ENCODE measurements at regions not wholly inside any gene's neighbourhood (a gene's known extent, or its start where the extent isn't known, plus 50 kb on each side); places are given as distances from the start of the nearest gene placed in this dataset.

DNA sequence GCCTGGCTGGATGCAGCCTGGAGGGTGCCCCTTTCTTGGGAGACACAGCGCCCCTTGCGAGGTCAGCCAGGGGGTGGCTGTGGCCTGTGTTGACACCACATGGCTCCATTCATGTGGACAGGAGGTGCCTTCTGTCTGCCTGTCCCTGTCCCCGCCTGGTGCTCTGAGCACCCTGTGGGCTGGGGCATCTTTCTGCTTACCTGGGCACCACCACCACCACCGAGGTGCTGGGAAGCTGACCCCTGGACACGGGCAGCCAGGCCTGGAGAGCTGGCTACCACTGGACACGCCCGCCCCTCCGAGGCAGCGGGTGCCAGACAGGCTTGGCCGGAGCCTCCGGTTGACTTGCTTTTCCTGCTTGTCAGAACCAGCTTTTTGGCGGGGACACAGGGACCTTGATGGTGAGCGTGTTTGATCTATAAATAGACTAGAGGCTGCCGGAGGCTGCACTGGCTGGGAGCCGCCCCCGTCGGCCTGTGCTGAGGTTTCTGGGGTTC lies 121.3 kb upstream of the GSE1 start (continued):
- no peak for TF ChIP-seq HNF4G (IDR thresholded peaks at IDR 0.05; ENCODE audit: borderline replicate concordance, low read depth, low read length)
- TF ChIP-seq HNF4G (CRISPR knock-in tag; IDR thresholded peaks at IDR 0.05; ENCODE audit: borderline replicate concordance, low read depth) = peak; percentile 39; the same call in 1 of the 2 replicates
- peak; percentile 59 for TF ChIP-seq SAP130 (CRISPR knock-in tag; IDR thresholded peaks at IDR 0.05; ENCODE audit: low read depth)
- TF ChIP-seq MEF2D (CRISPR knock-in tag; IDR thresholded peaks at IDR 0.05) = peak; percentile 97
- TF ChIP-seq, protein P1, sequence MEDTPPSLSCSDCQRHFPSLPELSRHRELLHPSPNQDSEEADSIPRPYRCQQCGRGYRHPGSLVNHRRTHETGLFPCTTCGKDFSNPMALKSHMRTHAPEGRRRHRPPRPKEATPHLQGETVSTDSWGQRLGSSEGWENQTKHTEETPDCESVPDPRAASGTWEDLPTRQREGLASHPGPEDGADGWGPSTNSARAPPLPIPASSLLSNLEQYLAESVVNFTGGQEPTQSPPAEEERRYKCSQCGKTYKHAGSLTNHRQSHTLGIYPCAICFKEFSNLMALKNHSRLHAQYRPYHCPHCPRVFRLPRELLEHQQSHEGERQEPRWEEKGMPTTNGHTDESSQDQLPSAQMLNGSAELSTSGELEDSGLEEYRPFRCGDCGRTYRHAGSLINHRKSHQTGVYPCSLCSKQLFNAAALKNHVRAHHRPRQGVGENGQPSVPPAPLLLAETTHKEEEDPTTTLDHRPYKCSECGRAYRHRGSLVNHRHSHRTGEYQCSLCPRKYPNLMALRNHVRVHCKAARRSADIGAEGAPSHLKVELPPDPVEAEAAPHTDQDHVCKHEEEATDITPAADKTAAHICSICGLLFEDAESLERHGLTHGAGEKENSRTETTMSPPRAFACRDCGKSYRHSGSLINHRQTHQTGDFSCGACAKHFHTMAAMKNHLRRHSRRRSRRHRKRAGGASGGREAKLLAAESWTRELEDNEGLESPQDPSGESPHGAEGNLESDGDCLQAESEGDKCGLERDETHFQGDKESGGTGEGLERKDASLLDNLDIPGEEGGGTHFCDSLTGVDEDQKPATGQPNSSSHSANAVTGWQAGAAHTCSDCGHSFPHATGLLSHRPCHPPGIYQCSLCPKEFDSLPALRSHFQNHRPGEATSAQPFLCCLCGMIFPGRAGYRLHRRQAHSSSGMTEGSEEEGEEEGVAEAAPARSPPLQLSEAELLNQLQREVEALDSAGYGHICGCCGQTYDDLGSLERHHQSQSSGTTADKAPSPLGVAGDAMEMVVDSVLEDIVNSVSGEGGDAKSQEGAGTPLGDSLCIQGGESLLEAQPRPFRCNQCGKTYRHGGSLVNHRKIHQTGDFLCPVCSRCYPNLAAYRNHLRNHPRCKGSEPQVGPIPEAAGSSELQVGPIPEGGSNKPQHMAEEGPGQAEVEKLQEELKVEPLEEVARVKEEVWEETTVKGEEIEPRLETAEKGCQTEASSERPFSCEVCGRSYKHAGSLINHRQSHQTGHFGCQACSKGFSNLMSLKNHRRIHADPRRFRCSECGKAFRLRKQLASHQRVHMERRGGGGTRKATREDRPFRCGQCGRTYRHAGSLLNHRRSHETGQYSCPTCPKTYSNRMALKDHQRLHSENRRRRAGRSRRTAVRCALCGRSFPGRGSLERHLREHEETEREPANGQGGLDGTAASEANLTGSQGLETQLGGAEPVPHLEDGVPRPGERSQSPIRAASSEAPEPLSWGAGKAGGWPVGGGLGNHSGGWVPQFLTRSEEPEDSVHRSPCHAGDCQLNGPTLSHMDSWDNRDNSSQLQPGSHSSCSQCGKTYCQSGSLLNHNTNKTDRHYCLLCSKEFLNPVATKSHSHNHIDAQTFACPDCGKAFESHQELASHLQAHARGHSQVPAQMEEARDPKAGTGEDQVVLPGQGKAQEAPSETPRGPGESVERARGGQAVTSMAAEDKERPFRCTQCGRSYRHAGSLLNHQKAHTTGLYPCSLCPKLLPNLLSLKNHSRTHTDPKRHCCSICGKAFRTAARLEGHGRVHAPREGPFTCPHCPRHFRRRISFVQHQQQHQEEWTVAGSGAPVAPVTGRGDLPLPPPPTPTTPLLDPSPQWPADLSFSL (CRISPR knock-in tag; IDR thresholded peaks at IDR 0.05) = no peak
- no peak for TF ChIP-seq ZFP1 (CRISPR knock-in tag; IDR thresholded peaks at IDR 0.05)
- TF ChIP-seq BRCA1 (CRISPR knock-in tag; IDR thresholded peaks at IDR 0.05) = no peak
- 0 out of 2 replicates have a peak, but pooled peaks have one; percentile 11 for TF ChIP-seq HDAC1 (CRISPR knock-in tag; IDR thresholded peaks at IDR 0.05)
- TF ChIP-seq TAF1 (CRISPR knock-in tag; IDR thresholded peaks at IDR 0.05) = 0 out of 2 replicates have a peak, but pooled peaks have one; percentile 23
- TF ChIP-seq, protein P2, sequence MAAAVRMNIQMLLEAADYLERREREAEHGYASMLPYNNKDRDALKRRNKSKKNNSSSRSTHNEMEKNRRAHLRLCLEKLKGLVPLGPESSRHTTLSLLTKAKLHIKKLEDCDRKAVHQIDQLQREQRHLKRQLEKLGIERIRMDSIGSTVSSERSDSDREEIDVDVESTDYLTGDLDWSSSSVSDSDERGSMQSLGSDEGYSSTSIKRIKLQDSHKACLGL (CRISPR knock-in tag; IDR thresholded peaks at IDR 0.05) = no peak
- no peak for TF ChIP-seq PTBP1 (IDR thresholded peaks at IDR 0.05; ENCODE audit: low read depth, low read length, poor library complexity, severe bottlenecking)
- 0 out of 2 replicates have a peak, but pooled peaks have one; percentile 18 for TF ChIP-seq RXRA (CRISPR knock-in tag; IDR thresholded peaks at IDR 0.05)
- TF ChIP-seq, protein P3, sequence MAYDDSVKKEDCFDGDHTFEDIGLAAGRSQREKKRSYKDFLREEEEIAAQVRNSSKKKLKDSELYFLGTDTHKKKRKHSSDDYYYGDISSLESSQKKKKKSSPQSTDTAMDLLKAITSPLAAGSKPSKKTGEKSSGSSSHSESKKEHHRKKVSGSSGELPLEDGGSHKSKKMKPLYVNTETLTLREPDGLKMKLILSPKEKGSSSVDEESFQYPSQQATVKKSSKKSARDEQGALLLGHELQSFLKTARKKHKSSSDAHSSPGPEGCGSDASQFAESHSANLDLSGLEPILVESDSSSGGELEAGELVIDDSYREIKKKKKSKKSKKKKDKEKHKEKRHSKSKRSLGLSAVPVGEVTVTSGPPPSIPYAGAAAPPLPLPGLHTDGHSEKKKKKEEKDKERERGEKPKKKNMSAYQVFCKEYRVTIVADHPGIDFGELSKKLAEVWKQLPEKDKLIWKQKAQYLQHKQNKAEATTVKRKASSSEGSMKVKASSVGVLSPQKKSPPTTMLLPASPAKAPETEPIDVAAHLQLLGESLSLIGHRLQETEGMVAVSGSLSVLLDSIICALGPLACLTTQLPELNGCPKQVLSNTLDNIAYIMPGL (CRISPR knock-in tag; IDR thresholded peaks at IDR 0.05; ENCODE audit: borderline replicate concordance in 1 of 2, low read depth in 1 of 2) = peak in 1 of 2 experiments; percentile 37; a peak in 1 of 4 replicates
- peak; percentile 32; the same call in 1 of the 2 replicates for TF ChIP-seq GABPB1 (CRISPR knock-in tag; IDR thresholded peaks at IDR 0.05)
- TF ChIP-seq, protein P4, sequence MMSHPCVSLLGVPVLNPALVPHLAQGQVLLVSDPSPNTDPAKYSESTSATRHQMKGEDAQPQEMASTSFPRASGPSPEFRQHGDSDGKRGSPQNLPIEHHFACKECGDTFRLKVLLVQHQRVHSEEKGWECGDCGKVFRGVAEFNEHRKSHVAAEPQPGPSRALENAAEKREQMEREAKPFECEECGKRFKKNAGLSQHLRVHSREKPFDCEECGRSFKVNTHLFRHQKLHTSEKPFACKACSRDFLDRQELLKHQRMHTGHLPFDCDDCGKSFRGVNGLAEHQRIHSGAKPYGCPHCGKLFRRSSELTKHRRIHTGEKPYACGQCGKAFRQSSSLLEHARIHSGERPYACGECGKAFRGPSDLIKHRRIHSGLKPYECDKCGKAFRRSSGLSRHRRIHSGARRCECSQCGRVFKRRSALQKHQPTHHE (CRISPR knock-in tag; IDR thresholded peaks at IDR 0.05; ENCODE audit: borderline replicate concordance) = no peak
- no peak for TF ChIP-seq TRIM24 (CRISPR knock-in tag; IDR thresholded peaks at IDR 0.05)
- no peak for TF ChIP-seq GABPA (IDR thresholded peaks at IDR 0.05; ENCODE audit: low read depth, low read length)
- no peak for TF ChIP-seq GABPA (CRISPR knock-in tag; IDR thresholded peaks at IDR 0.05; ENCODE audit: low read depth)
- TF ChIP-seq SOX5 (CRISPR knock-in tag; IDR thresholded peaks at IDR 0.05; ENCODE audit: borderline replicate concordance) = 0 out of 2 replicates have a peak, but pooled peaks have one; percentile 5
- TF ChIP-seq CCDC6 (CRISPR knock-in tag; IDR thresholded peaks at IDR 0.05) = no peak
- TF ChIP-seq ELF3 (CRISPR knock-in tag; IDR thresholded peaks at IDR 0.05) = peak; percentile 17; the same call in 1 of the 2 replicates
- TF ChIP-seq ZNF790 (CRISPR knock-in tag; IDR thresholded peaks at IDR 0.05; ENCODE audit: borderline replicate concordance) = peak; percentile 41; the same call in 1 of the 2 replicates
